OCI-LY7 (cell line): ENCODE measurements at regions not wholly inside any gene's neighbourhood (a gene's known extent, or its start where the extent isn't known, plus 50 kb on each side); places are given as distances from the start of the nearest gene placed in this dataset.
"Not testable (repeated sequence)": the region's sequence is repeated elsewhere in the genome, so short reads cannot be mapped to it uniquely, and the experiment has no call there.

Experiments used
- BruUV-seq: library from RNA; stranded (reverse); fragments of 400-500 nt; replicated peaks from 2 replicates; lab custom pipeline; 2021; lab: Mats Ljungman, UMichigan
- CTCF ChIA-PET: fragments of 300-600 bp; sonication (Branson Sonifier 250); formaldehyde crosslinking; loops from one replicate; lab custom pipeline; 2022; ENCODE audit warnings: antibody characterized with exemption; ENCODE audit not compliant: unreplicated experiment; lab: Charles Lee
- POLR2A ChIA-PET: fragments of 300-600 bp; sonication (Branson Sonifier 250); formaldehyde crosslinking; loops from one replicate; lab custom pipeline; 2022; ENCODE audit warnings: antibody characterized with exemption; lab: Charles Lee
- DNase-seq: peaks from one replicate; pipeline ENCODE4 v3.0.0-alpha.2; 2015; ENCODE audit warnings: low spot score
- H2AFZ ChIP-seq: fragments of 200-600 bp; sonication (generic), shearing (Covaris generic); 2 replicates; pipeline ENCODE4 v1.6.1; 2014; ENCODE audit warnings: mild to moderate bottlenecking, antibody characterized with exemption, low read length, moderate library complexity
- H3K27ac ChIP-seq: fragments of 200-600 bp; sonication (generic); 2 replicates; pipeline ENCODE4 v1.5.1; 2014; ENCODE audit warnings: mixed run types, low read depth, mild to moderate bottlenecking, moderate library complexity, low read length, inconsistent platforms; ENCODE audit not compliant: poor library complexity, severe bottlenecking
- H3K36me3 ChIP-seq: fragments of 200-600 bp; sonication (generic); 2 replicates; pipeline ENCODE4 v1.6.1; 2014; ENCODE audit warnings: mild to moderate bottlenecking, antibody characterized with exemption, low read length, moderate library complexity, mixed read lengths; ENCODE audit not compliant: insufficient read depth
- H3K4me1 ChIP-seq: fragments of 200-600 bp; sonication (generic); 2 replicates; pipeline ENCODE4 v1.5.1; 2014; ENCODE audit warnings: mild to moderate bottlenecking, low read length; ENCODE audit not compliant: insufficient read depth, poor library complexity, severe bottlenecking
- H3K4me2 ChIP-seq: fragments of 200-600 bp; sonication (generic); 2 replicates; pipeline ENCODE4 v1.6.1; 2014; ENCODE audit warnings: mild to moderate bottlenecking, low read length
- H3K4me3 ChIP-seq: fragments of 200-600 bp; sonication (generic); 2 replicates; pipeline ENCODE4 v1.5.1; 2014; ENCODE audit warnings: mild to moderate bottlenecking, low read depth, low read length; ENCODE audit not compliant: poor library complexity, severe bottlenecking
- H3K79me2 ChIP-seq: fragments of 200-600 bp; sonication (generic); 2 replicates; pipeline ENCODE4 v1.6.1; 2016; ENCODE audit warnings: low read depth, mild to moderate bottlenecking, low read length, moderate library complexity, mixed read lengths; ENCODE audit not compliant: insufficient read depth
- H3K9me2 ChIP-seq: fragments of 200-600 bp; sonication (generic); 2 replicates; pipeline ENCODE4 v1.6.1; 2016; ENCODE audit warnings: mild to moderate bottlenecking, low read length, mixed read lengths; ENCODE audit not compliant: insufficient read depth
- H3K9me3 ChIP-seq: fragments of 200-600 bp; sonication (generic); 2 replicates; pipeline ENCODE4 v1.6.1; 2014; ENCODE audit warnings: mild to moderate bottlenecking, mixed run types, low read length, mixed read lengths
- H4K20me1 ChIP-seq: fragments of 200-600 bp; sonication (generic); 2 replicates; pipeline ENCODE4 v1.6.1; 2014; ENCODE audit warnings: mild to moderate bottlenecking, antibody characterized with exemption, low read length, moderate library complexity, mixed read lengths; ENCODE audit not compliant: insufficient read depth
- EZH2phosphoT487 ChIP-seq: fragments of 200-600 bp; sonication (generic); IDR thresholded peaks from 2 replicates; pipeline ENCODE4 v1.6.1; 2018; ENCODE audit warnings: low read depth, borderline replicate concordance, mild to moderate bottlenecking, mixed run types, antibody characterized with exemption, low read length, moderate library complexity, mixed read lengths
- intact Hi-C: fragments of 100-400 bp; cut with micrococcal nuclease; formaldehyde crosslinking; loops from one replicate; pipeline ENCODE4 v1.10.0; 2022; ENCODE audit not compliant: unreplicated experiment
- TF ChIP-seq, protein P1 (sequence below): fragments of 200-600 bp; sonication (generic); conservative IDR thresholded peaks from 2 replicates; pipeline ENCODE4 v1.5.1; 2014; ENCODE audit warnings: mild to moderate bottlenecking, antibody characterized with exemption, low read length, moderate library complexity, mixed read lengths

DNA sequence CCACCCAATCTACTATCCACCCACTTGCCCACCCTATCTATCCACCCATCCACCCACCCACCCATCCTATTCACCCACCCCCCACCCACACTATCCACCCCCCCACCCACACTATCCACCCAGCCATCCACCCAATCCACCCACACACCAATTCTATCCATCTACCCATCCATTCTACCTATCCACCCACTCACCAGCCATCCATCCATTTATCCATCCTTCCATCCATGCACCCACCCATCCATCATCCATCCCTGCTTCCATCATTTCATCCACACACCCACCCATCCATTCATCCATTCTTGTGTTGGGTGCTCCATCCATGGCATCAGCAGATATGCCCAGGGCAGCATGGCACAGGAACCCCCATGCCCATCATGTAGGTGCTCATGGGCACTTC lies 1206.6 kb downstream of the BRD1 start:
- Histone ChIP-seq H2AFZ (no peak overlapping the region), H3K4me1 (no peaks in the 10 kb centered on the region), H4K20me1 (no peaks in the 10 kb centered on the region), H3K4me2 (no peak overlapping the region), H3K9me3 (no peaks in the 10 kb centered on the region), H3K9me2 (no peaks in the 10 kb centered on the region), H3K79me2 (no peaks in the 10 kb centered on the region), H3K4me3 (no peak overlapping the region), H3K27ac (no peak overlapping the region), H3K36me3 (no peaks in the 10 kb centered on the region)
- intact Hi-C loops, result no loop called here
- CTCF ChIA-PET, result interaction anchor here (0.6 kb wide), 1 partner anchor 31 kb away, joined by 5 read pairs; no protein-coding TSS in a partner anchor
- DNase-seq, result no peak
- no peak for TF ChIP-seq EZH2phosphoT487
- TF ChIP-seq, protein P1, sequence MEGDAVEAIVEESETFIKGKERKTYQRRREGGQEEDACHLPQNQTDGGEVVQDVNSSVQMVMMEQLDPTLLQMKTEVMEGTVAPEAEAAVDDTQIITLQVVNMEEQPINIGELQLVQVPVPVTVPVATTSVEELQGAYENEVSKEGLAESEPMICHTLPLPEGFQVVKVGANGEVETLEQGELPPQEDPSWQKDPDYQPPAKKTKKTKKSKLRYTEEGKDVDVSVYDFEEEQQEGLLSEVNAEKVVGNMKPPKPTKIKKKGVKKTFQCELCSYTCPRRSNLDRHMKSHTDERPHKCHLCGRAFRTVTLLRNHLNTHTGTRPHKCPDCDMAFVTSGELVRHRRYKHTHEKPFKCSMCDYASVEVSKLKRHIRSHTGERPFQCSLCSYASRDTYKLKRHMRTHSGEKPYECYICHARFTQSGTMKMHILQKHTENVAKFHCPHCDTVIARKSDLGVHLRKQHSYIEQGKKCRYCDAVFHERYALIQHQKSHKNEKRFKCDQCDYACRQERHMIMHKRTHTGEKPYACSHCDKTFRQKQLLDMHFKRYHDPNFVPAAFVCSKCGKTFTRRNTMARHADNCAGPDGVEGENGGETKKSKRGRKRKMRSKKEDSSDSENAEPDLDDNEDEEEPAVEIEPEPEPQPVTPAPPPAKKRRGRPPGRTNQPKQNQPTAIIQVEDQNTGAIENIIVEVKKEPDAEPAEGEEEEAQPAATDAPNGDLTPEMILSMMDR, result no peak
- no TSS peak for BruUV-seq
- POLR2A ChIA-PET, result no interaction called here

DNA sequence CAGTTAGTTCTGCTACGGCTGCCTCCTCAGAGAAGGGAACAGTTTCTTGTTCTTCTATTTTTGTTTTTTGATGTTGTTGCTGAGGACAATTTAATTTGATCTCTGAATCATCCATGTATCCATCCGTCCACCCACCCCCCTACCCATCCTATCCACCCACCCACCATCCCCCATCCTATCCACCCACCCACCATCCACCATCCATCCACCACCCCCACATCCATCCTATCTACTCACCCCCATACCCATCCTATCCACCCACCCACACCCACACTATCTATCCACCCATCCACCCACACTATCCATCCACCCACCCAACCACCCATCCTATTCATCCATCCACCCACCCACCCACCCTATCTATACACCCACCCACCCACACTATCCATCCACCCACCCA lies 1207.2 kb downstream of the BRD1 start:
- H3K9me3 ChIP-seq, H3K4me2 ChIP-seq, POLR2A ChIA-PET, H3K4me1 ChIP-seq, H3K4me3 ChIP-seq, H4K20me1 ChIP-seq, CTCF ChIA-PET, DNase-seq, H2AFZ ChIP-seq, H3K36me3 ChIP-seq, intact Hi-C loops, BruUV-seq, H3K79me2 ChIP-seq, H3K9me2 ChIP-seq, H3K27ac ChIP-seq: not testable (repeated sequence)

DNA sequence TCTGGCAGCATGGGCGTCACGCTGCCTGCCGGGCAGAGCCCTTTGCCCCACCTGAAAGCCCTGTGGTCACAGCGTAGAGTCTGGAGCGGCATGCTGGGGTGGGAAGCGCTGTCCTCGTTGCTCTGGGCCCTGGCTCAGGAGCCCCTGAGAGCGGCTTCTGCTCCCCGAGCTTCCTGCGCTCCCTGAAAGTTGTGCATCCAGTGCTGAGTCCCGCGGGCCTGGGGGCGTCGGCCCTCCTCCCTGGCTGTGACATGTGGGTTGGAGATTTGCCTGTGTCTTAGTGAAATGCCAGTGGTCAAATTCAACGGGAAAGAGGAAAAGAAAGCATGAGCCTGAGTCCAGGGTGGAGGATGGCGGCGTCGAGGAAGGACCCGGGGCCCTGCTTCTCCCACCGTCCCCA lies 1208.0 kb downstream of the BRD1 start:
- DNase-seq, result no peak
- no peaks in the 10 kb centered on the region for H3K36me3 ChIP-seq

More for the DNA sequence above, 1208.0 kb downstream of the BRD1 start:
- ChIA-PET CTCF (no interaction called here), POLR2A (no interaction called here)
- Histone ChIP-seq H4K20me1 (no peaks in the 10 kb centered on the region), H3K9me3 (no peaks in the 10 kb centered on the region), H3K27ac (no peak overlapping the region), H2AFZ (no peak overlapping the region), H3K79me2 (no peaks in the 10 kb centered on the region), H3K4me3 (no peak overlapping the region), H3K9me2 (no peaks in the 10 kb centered on the region), H3K4me2 (no peak overlapping the region), H3K4me1 (no peaks in the 10 kb centered on the region)
- BruUV-seq, result no TSS peak
- intact Hi-C loops, result no loop called here
- TF ChIP-seq EZH2phosphoT487, result no peak
- TF ChIP-seq, protein P1, result no peak
